PC-3 (cell line): ENCODE measurements at regions not wholly inside any gene's neighbourhood (a gene's known extent, or its start where the extent isn't known, plus 50 kb on each side); places are given as distances from the start of the nearest gene placed in this dataset.

Source experiments
- CTCF ChIP-seq: fragments of 300-600 bp; sonication (generic); conservative IDR thresholded peaks from 2 replicates; pipeline ENCODE4 v1.5.1; 2017; ENCODE audit warnings: antibody characterized with exemption, low read depth, mild to moderate bottlenecking, low read length
- EZH2phosphoT487 ChIP-seq: fragments of 300-600 bp; sonication (generic); IDR thresholded peaks from 2 replicates; pipeline ENCODE4 v1.6.1; 2018; ENCODE audit warnings: mild to moderate bottlenecking, antibody characterized with exemption, low read length, borderline replicate concordance

DNA sequence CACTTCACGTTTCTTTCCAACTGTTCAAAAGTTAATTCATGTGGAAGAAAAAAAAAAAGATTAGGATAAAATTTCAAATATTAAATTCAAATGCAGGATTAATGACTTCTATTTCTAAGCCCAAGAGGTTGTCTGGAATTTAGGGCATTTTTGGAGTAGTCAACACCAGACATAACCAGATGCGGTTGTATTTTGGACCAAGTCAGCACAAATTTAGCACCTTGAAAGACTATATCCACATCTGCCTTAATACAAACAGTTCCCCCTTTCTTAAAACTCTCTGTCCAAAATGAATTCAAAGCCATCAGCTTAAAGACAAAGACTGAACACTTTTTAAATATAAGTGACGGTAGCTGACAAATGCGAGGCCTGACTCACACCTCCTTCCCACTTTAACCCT, 282.9 kb downstream of the C16orf95 start:
- no peak for TF ChIP-seq EZH2phosphoT487
- no peak for TF ChIP-seq CTCF
